Neural progenitor cell (in vitro differentiated cells): ENCODE measurements at regions not wholly inside any gene's neighbourhood (a gene's known extent, or its start where the extent isn't known, plus 50 kb on each side); places are given as distances from the start of the nearest gene placed in this dataset.

ENCODE experiments used
- DNase-seq: peaks from one replicate; pipeline ENCODE4 v3.0.0-alpha.2; 2016; ENCODE audit warnings: low spot score
- H2AFZ ChIP-seq: fragments of 200-600 bp; sonication (generic); replicated peaks from 2 replicates; pipeline ENCODE4 v1.6.1; 2016; ENCODE audit warnings: antibody characterized with exemption
- H3F3A ChIP-seq: fragments of 200-600 bp; sonication (generic); 2 replicates; pipeline ENCODE4 v1.6.1; 2016; ENCODE audit warnings: antibody characterized with exemption, low read depth
- H3K27ac ChIP-seq: fragments of 200-600 bp; sonication (generic); 2 replicates; pipeline ENCODE4 v1.5.1; 2016; ENCODE audit warnings: mild to moderate bottlenecking
- H3K27me3 ChIP-seq: fragments of 200-600 bp; sonication (generic); 2 replicates; pipeline ENCODE4 v1.6.1; 2016; ENCODE audit warnings: mild to moderate bottlenecking, moderate library complexity
- H3K36me3 ChIP-seq: fragments of 200-600 bp; sonication (generic); 2 replicates; pipeline ENCODE4 v1.5.1; 2016
- H3K4me1 ChIP-seq: fragments of 200-600 bp; sonication (generic); 2 replicates; pipeline ENCODE4 v1.6.1; 2016; ENCODE audit warnings: mixed run types
- H3K4me2 ChIP-seq: fragments of 200-600 bp; sonication (generic); 2 replicates; pipeline ENCODE4 v1.6.1; 2016
- H3K4me3 ChIP-seq: fragments of 200-600 bp; sonication (generic); 2 replicates; pipeline ENCODE4 v1.5.1; 2016
- H3K79me2 ChIP-seq: fragments of 200-600 bp; sonication (generic); 2 replicates; pipeline ENCODE4 v1.6.1; 2016; ENCODE audit warnings: low read depth
- H3K9ac ChIP-seq: fragments of 200-600 bp; sonication (generic); 2 replicates; pipeline ENCODE4 v1.6.1; 2016
- H3K9me3 ChIP-seq: fragments of 200-600 bp; sonication (generic); 2 replicates; pipeline ENCODE4 v1.5.1; 2016; ENCODE audit warnings: low read depth
- H4K20me1 ChIP-seq: fragments of 200-600 bp; sonication (generic); 2 replicates; pipeline ENCODE4 v1.6.1; 2016; ENCODE audit warnings: low read depth
- H3K27ac Mint-ChIP-seq: 3 replicates; pipeline ENCODE4 v1.8.0; 2021; ENCODE audit warnings: mixed read lengths
- H3K27me3 Mint-ChIP-seq: 2 replicates; pipeline ENCODE4 v1.8.0; 2022; ENCODE audit warnings: low read depth, mild to moderate bottlenecking, inconsistent platforms, moderate library complexity, mixed read lengths; ENCODE audit not compliant: insufficient read depth
- H3K36me3 Mint-ChIP-seq: 3 replicates; pipeline ENCODE4 v1.8.0; 2021; ENCODE audit warnings: mixed read lengths
- H3K4me1 Mint-ChIP-seq: 3 replicates; pipeline ENCODE4 v1.8.0; 2021; ENCODE audit warnings: mixed read lengths
- H3K4me3 Mint-ChIP-seq: 3 replicates; pipeline ENCODE4 v1.8.0; 2021; ENCODE audit warnings: mild to moderate bottlenecking, moderate library complexity, mixed read lengths
- H3K9me3 Mint-ChIP-seq: 3 replicates; pipeline ENCODE4 v1.8.0; 2020; ENCODE audit warnings: mixed read lengths
- EZH2 ChIP-seq: fragments of 200-600 bp; sonication (generic); IDR thresholded peaks from 2 replicates; pipeline ENCODE4 v1.6.1; 2017; ENCODE audit warnings: antibody characterized with exemption, mild to moderate bottlenecking, moderate library complexity
- EZH2phosphoT487 ChIP-seq: fragments of 200-600 bp; sonication (generic); IDR thresholded peaks from 2 replicates; pipeline ENCODE4 v1.6.1; 2017; ENCODE audit warnings: antibody characterized with exemption
- TF ChIP-seq, protein P1 (sequence below): fragments of 200-600 bp; sonication (generic); IDR thresholded peaks from 2 replicates; pipeline ENCODE4 v1.5.1; 2017; ENCODE audit warnings: antibody characterized with exemption, mild to moderate bottlenecking

DNA sequence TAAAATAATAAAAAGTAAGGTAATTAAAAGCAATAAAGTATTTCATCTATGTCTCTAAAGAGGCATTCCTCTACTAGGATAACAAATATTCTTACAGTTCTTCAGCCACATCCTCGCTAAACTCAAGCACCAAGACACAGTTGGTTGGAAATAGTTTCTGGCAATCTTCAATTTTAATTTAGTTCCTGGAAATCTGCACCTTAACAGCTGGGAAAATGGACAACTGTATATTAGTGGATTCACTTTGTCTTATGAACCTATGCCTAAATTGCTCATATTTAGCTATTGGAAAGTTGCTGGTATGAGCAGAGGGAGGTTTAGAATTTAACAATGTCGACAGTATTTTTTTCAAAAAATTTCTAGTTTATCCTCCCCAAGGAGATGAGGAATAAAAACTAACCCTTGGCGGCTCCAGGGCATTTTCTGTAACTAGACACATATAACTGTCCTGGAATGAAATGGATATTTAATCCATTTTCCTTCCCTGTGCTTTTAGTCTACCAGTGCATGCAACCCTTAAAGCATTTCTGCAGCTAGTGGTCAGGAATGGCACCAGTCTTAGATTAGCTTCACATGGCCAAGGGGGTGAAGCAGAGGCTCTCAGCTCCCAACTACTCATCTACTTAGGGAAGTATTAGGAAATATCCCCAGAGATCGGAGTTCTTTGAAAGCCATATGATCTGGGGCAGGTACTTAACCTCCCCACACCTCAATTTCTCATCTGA is 290.0 kb upstream of the THBS1 start:
- DNase-seq = no peak
- H2AFZ ChIP-seq = no peak overlapping the region
- H3K36me3 ChIP-seq = no peaks in the 10 kb centered on the region
- TF ChIP-seq, protein P1, sequence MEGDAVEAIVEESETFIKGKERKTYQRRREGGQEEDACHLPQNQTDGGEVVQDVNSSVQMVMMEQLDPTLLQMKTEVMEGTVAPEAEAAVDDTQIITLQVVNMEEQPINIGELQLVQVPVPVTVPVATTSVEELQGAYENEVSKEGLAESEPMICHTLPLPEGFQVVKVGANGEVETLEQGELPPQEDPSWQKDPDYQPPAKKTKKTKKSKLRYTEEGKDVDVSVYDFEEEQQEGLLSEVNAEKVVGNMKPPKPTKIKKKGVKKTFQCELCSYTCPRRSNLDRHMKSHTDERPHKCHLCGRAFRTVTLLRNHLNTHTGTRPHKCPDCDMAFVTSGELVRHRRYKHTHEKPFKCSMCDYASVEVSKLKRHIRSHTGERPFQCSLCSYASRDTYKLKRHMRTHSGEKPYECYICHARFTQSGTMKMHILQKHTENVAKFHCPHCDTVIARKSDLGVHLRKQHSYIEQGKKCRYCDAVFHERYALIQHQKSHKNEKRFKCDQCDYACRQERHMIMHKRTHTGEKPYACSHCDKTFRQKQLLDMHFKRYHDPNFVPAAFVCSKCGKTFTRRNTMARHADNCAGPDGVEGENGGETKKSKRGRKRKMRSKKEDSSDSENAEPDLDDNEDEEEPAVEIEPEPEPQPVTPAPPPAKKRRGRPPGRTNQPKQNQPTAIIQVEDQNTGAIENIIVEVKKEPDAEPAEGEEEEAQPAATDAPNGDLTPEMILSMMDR = no peak
- TF ChIP-seq EZH2phosphoT487 = no peak
- no peak for TF ChIP-seq EZH2
- Mint-ChIP-seq H3K9me3 (no peaks in the 10 kb centered on the region), H3K4me1 (no peaks in the 10 kb centered on the region), H3K4me3 (no peak overlapping the region), H3K36me3 (no peaks in the 10 kb centered on the region), H3K27ac (no peak overlapping the region), H3K27me3 (no peaks in the 10 kb centered on the region)
- no peaks in the 10 kb centered on the region for H3K9me3 ChIP-seq
- H3K4me2 ChIP-seq = no peak overlapping the region
- H3F3A ChIP-seq = no peaks in the 10 kb centered on the region
- no peaks in the 10 kb centered on the region for H4K20me1 ChIP-seq
- H3K4me1 ChIP-seq = no peaks in the 10 kb centered on the region
- H3K27ac ChIP-seq = no peak overlapping the region
- H3K27me3 ChIP-seq = no peaks in the 10 kb centered on the region
- no peaks in the 10 kb centered on the region for H3K79me2 ChIP-seq
- no peak overlapping the region for H3K4me3 ChIP-seq
- H3K9ac ChIP-seq = no peak overlapping the region

DNA sequence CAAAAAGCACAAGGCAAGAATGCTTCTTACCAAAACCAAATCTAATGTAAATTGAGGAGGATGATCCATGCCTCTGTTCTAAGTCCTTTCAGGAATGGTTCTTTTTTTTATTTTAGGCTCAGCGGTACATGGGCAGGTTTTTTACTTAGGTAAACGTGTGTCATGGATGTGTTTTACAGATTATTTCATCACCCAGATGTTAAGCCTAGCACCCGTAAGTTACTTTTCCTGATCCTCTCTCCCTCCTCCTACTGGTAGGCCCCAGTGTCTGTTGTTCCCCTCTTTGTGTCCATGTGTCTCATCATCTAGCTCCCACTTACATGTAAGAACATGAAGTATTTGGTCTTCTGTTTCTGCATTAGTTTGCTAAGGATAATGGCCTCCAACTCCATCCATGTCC is 289.2 kb upstream of the THBS1 start:
- no peak overlapping the region for H3K4me3 Mint-ChIP-seq
- Histone ChIP-seq H3K27me3 (no peaks in the 10 kb centered on the region), H3K4me1 (no peaks in the 10 kb centered on the region), H3K36me3 (no peaks in the 10 kb centered on the region), H3K27ac (no peak overlapping the region), H3K9ac (no peak overlapping the region), H2AFZ (no peak overlapping the region), H3K79me2 (no peaks in the 10 kb centered on the region), H3K4me2 (no peak overlapping the region), H3K9me3 (no peaks in the 10 kb centered on the region), H3K4me3 (no peak overlapping the region), H3F3A (no peaks in the 10 kb centered on the region), H4K20me1 (no peaks in the 10 kb centered on the region)
- no peak for DNase-seq
- H3K27me3 Mint-ChIP-seq = no peaks in the 10 kb centered on the region
- H3K4me1 Mint-ChIP-seq = no peaks in the 10 kb centered on the region
- H3K36me3 Mint-ChIP-seq = no peaks in the 10 kb centered on the region
- no peak overlapping the region for H3K27ac Mint-ChIP-seq
- no peaks in the 10 kb centered on the region for H3K9me3 Mint-ChIP-seq
- no peak for TF ChIP-seq EZH2
- TF ChIP-seq EZH2phosphoT487 = no peak
- TF ChIP-seq, protein P1 = no peak

DNA sequence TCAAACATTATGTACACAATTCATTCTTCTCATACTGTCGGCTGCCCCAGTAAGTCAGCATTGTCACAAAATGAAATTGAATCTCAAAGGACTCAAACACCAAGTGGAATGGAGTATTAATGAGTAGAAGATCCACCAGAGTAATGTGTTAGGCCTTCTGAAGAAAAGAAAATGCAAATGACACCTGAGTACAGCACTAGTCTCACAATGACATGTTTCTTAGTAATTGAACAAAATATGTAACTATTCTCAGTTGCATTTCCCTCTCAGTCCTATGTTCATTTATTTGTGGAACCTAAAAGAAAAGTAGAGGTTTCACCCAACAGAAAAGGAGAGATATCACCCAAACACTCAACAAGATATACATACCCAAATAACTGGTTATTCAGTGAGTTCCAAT is 283.9 kb upstream of the THBS1 start:
- Histone ChIP-seq H3K27ac (no peak overlapping the region), H3K4me3 (no peak overlapping the region), H3K27me3 (no peaks in the 10 kb centered on the region), H3K9ac (no peak overlapping the region), H3K79me2 (no peaks in the 10 kb centered on the region), H2AFZ (no peak overlapping the region), H3K4me2 (no peak overlapping the region), H3K9me3 (no peaks in the 10 kb centered on the region), H4K20me1 (no peaks in the 10 kb centered on the region), H3K36me3 (no peaks in the 10 kb centered on the region), H3F3A (no peaks in the 10 kb centered on the region), H3K4me1 (no peaks in the 10 kb centered on the region)
- no peaks in the 10 kb centered on the region for H3K4me1 Mint-ChIP-seq
- TF ChIP-seq EZH2phosphoT487 (no peak), EZH2 (no peak)
- TF ChIP-seq, protein P1 = no peak
- no peak overlapping the region for H3K27ac Mint-ChIP-seq
- H3K36me3 Mint-ChIP-seq = no peaks in the 10 kb centered on the region
- no peak for DNase-seq
- H3K4me3 Mint-ChIP-seq = no peak overlapping the region
- H3K9me3 Mint-ChIP-seq = no peaks in the 10 kb centered on the region
- H3K27me3 Mint-ChIP-seq = no peaks in the 10 kb centered on the region
